Liver (tissue), 8 donors: ENCODE measurements at regions not wholly inside any gene's neighbourhood (a gene's known extent, or its start where the extent isn't known, plus 50 kb on each side); places are given as distances from the start of the nearest gene placed in this dataset.

Experiments
- DNase-seq: peaks from one replicate; pipeline ENCODE4 v3.0.0-alpha.2; 2017; ENCODE audit warnings: low spot score
- H3K27ac ChIP-seq, 2 donors: one replicate each; pipeline ENCODE4 v1.7.0; 2013; ENCODE audit warnings: inconsistent platforms in 2 of 2, low read length in 2 of 2, control low read depth in 1 of 2, low read depth in 1 of 2, mild to moderate bottlenecking in 1 of 2
- H3K27me3 ChIP-seq, 4 donors: one replicate each; pipeline versions ENCODE4 v1.6.1 to v1.7.0; 2013; ENCODE audit warnings: low read length in 3 of 4, inconsistent platforms in 1 of 4, mild to moderate bottlenecking in 1 of 4, moderate library complexity in 1 of 4; ENCODE audit not compliant: control insufficient read depth in 4 of 4, insufficient read depth in 4 of 4
- H3K36me3 ChIP-seq, 4 donors: one replicate each; pipeline versions ENCODE4 v1.6.1 to v1.7.0; 2013; ENCODE audit warnings: low read length in 3 of 4, mild to moderate bottlenecking in 3 of 4, low read depth in 1 of 4, moderate library complexity in 1 of 4; ENCODE audit not compliant: control insufficient read depth in 4 of 4, insufficient read depth in 3 of 4
- H3K4me1 ChIP-seq, 4 donors: one replicate each; pipeline versions ENCODE4 v1.6.1 to v1.7.0; 2013; ENCODE audit warnings: low read length in 3 of 4, mild to moderate bottlenecking in 3 of 4, moderate library complexity in 1 of 4; ENCODE audit not compliant: control insufficient read depth in 4 of 4, insufficient read depth in 4 of 4
- H3K4me3 ChIP-seq, 3 donors: one replicate each; pipeline versions ENCODE4 v1.6.1 to v1.7.0; 2013; ENCODE audit warnings: low read length in 3 of 3, control low read depth in 1 of 3, low read depth in 1 of 3, mild to moderate bottlenecking in 1 of 3
- H3K9ac ChIP-seq, 2 donors: one replicate each; pipeline ENCODE4 v1.7.0; 2013; ENCODE audit warnings: low read length in 2 of 2, mild to moderate bottlenecking in 2 of 2, moderate library complexity in 2 of 2, control low read depth in 1 of 2, low read depth in 1 of 2
- H3K9me3 ChIP-seq, 4 donors: one replicate each; pipeline versions ENCODE4 v1.6.1 to v1.7.0; 2013; ENCODE audit warnings: low read length in 3 of 4; ENCODE audit not compliant: control insufficient read depth in 4 of 4
- CTCF ChIP-seq: fragments of 150-350 bp; IDR thresholded peaks from 2 replicates; pipeline ENCODE4 v1.5.1; 2017; ENCODE audit warnings: improper control_type of control experiment, low read depth, low read length; ENCODE audit not compliant: missing input control
- EGR1 ChIP-seq, 2 donors: IDR thresholded peaks; 2 replicates each; pipeline ENCODE4 v1.6.1; 2016 to 2018; ENCODE audit warnings: antibody characterized with exemption in 2 of 2, low read depth in 2 of 2
- FOXA1 ChIP-seq: IDR thresholded peaks from 2 replicates; pipeline ENCODE4 v1.6.1; 2016; ENCODE audit warnings: antibody characterized with exemption
- GABPA ChIP-seq, 2 donors: IDR thresholded peaks in 1 of 2; conservative IDR thresholded peaks in 1 of 2; 2 replicates each; pipeline ENCODE4 v1.6.1; 2016; ENCODE audit warnings: antibody characterized with exemption in 2 of 2, mild to moderate bottlenecking in 1 of 2, moderate library complexity in 1 of 2
- HNF4A ChIP-seq, 2 donors: conservative IDR thresholded peaks; 2 replicates each; pipeline ENCODE4 v1.6.1; 2016; ENCODE audit warnings: antibody characterized with exemption in 2 of 2, mild to moderate bottlenecking in 2 of 2
- HNF4G ChIP-seq: IDR thresholded peaks from 2 replicates; pipeline ENCODE4 v1.6.1; 2016; ENCODE audit warnings: antibody characterized with exemption
- JUND ChIP-seq, 2 donors: IDR thresholded peaks; 2 replicates each; pipeline ENCODE4 v1.6.1; 2016; ENCODE audit warnings: antibody characterized with exemption in 2 of 2
- RAD21 ChIP-seq, 2 donors: IDR thresholded peaks; 2 replicates each; pipeline ENCODE4 v1.6.1; 2016; ENCODE audit warnings: antibody characterized with exemption in 2 of 2, mild to moderate bottlenecking in 2 of 2
- SP1 ChIP-seq: IDR thresholded peaks from 2 replicates; pipeline ENCODE4 v1.6.1; 2018; ENCODE audit warnings: antibody characterized with exemption, mild to moderate bottlenecking
- TAF1 ChIP-seq: conservative IDR thresholded peaks from 2 replicates; pipeline ENCODE4 v1.6.1; 2016; ENCODE audit warnings: antibody characterized with exemption, mild to moderate bottlenecking
- YY1 ChIP-seq: IDR thresholded peaks from 2 replicates; pipeline ENCODE4 v1.6.1; 2016; ENCODE audit warnings: antibody characterized with exemption, mild to moderate bottlenecking
- ZBTB33 ChIP-seq: IDR thresholded peaks from 2 replicates; pipeline ENCODE4 v1.6.1; 2016; ENCODE audit warnings: antibody characterized with exemption
- WGBS: extraction: QIAGEN DNeasy Blood & Tissue Kit; methylation state at CpG from one replicate; pipeline ENCODE4 v1.1.7; 2013; 5-methylcytosine and 5-hydroxymethylcytosine counted together
- TF ChIP-seq, protein P1 (sequence below): IDR thresholded peaks from 2 replicates; pipeline ENCODE4 v1.6.1; 2016; ENCODE audit warnings: antibody characterized with exemption
- TF ChIP-seq, protein P2 (sequence below): IDR thresholded peaks from 2 replicates; pipeline ENCODE4 v1.6.1; 2016; ENCODE audit warnings: antibody characterized with exemption
- TF ChIP-seq, protein P3 (sequence below): IDR thresholded peaks from 2 replicates; pipeline ENCODE4 v1.6.1; 2016; ENCODE audit warnings: antibody characterized with exemption, mild to moderate bottlenecking
- donor health status: healthy.
- donor health status: healthy.
- donor health status: healthy.
- donor health status: healthy.
- donor health status: healthy.

DNA sequence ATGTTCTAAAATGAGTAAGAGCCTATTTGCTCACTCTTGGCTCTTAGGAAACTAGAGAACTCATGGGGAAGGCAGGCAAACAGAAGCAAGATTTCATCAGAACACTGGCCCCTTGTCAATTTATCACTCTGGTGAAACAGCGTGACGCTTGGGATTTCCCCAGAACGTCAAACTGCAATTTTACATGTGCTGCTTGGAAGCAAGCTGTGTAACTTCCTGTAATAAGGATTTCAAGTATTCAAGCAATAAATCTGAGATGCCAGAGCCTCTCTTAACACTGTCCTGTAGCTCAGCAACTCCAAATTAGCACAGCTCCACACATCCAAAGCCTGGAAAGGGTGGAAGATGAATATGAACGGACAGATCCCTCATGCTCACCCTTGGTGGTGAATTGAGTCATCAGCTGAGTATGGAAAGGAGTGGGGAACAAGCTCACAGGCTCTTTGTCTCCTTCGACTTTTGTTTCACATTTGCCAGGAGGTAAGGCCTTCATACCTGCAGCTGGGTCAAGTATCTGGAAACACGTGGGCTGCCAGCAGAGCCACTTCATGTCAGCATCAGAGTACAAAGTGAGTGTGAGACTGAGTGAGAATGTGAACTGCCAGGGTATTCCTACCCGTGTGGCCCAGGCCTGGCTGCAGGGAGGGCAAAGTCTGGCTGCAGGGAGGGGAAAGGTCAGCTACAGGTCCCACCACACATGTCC is 140.4 kb upstream of the NAMPT start (continued):
- TF ChIP-seq CTCF (no peak), SP1 (peak; percentile 89), TAF1 (peak; percentile 73), GABPA (IDR thresholded peaks at IDR 0.05 in 1 of 2, conservative IDR thresholded peaks at IDR 0.05 in 1 of 2) (peak in 1 of 2 donors; percentile 78), RAD21 (IDR thresholded peaks at IDR 0.05) (peak; percentile 63 to 64)
- TF ChIP-seq, protein P1, sequence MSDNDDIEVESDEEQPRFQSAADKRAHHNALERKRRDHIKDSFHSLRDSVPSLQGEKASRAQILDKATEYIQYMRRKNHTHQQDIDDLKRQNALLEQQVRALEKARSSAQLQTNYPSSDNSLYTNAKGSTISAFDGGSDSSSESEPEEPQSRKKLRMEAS, result peak; percentile 98

GRCh38 chr7:106424476-106425016 is 139.8 kb upstream of the NAMPT start:
- Histone ChIP-seq H3K4me3 (no peak overlapping the region), H3K9ac (peak overlapping the region; percentile 24 to 54), H3K4me1 (peaks cover 7 to 29% (median 10%) of the 10 kb centered on the region in 4 donors), H3K27ac (peak overlapping the region; percentile 92 to 93), H3K36me3 (no peaks in the 10 kb centered on the region), H3K27me3 (no peaks in the 10 kb centered on the region), H3K9me3 (no peaks in the 10 kb centered on the region)
- WGBS, result 3% methylated on average over 1 of the region's 1 CpG
- DNase-seq, result no peak
- TF ChIP-seq, protein P2, sequence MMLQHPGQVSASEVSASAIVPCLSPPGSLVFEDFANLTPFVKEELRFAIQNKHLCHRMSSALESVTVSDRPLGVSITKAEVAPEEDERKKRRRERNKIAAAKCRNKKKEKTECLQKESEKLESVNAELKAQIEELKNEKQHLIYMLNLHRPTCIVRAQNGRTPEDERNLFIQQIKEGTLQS, result no peak
- TF ChIP-seq HNF4G, result no peak
- TF ChIP-seq YY1, result no peak
- no peak for TF ChIP-seq ZBTB33
- TF ChIP-seq JUND (IDR thresholded peaks at IDR 0.05), result no peak
- no peak for TF ChIP-seq SP1
- no peak for TF ChIP-seq EGR1 (IDR thresholded peaks at IDR 0.05; ENCODE audit: low read depth in 2 of 2)
- peak in 1 of 2 donors; percentile 40 for TF ChIP-seq GABPA (IDR thresholded peaks at IDR 0.05 in 1 of 2, conservative IDR thresholded peaks at IDR 0.05 in 1 of 2)
- TF ChIP-seq, protein P1, result no peak
- TF ChIP-seq, protein P3, sequence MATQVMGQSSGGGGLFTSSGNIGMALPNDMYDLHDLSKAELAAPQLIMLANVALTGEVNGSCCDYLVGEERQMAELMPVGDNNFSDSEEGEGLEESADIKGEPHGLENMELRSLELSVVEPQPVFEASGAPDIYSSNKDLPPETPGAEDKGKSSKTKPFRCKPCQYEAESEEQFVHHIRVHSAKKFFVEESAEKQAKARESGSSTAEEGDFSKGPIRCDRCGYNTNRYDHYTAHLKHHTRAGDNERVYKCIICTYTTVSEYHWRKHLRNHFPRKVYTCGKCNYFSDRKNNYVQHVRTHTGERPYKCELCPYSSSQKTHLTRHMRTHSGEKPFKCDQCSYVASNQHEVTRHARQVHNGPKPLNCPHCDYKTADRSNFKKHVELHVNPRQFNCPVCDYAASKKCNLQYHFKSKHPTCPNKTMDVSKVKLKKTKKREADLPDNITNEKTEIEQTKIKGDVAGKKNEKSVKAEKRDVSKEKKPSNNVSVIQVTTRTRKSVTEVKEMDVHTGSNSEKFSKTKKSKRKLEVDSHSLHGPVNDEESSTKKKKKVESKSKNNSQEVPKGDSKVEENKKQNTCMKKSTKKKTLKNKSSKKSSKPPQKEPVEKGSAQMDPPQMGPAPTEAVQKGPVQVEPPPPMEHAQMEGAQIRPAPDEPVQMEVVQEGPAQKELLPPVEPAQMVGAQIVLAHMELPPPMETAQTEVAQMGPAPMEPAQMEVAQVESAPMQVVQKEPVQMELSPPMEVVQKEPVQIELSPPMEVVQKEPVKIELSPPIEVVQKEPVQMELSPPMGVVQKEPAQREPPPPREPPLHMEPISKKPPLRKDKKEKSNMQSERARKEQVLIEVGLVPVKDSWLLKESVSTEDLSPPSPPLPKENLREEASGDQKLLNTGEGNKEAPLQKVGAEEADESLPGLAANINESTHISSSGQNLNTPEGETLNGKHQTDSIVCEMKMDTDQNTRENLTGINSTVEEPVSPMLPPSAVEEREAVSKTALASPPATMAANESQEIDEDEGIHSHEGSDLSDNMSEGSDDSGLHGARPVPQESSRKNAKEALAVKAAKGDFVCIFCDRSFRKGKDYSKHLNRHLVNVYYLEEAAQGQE, result no peak
- TF ChIP-seq HNF4A (conservative IDR thresholded peaks at IDR 0.05), result peak in 1 of 2 donors; percentile 57
- TF ChIP-seq FOXA1, result no peak
